Activated CD8-positive, alpha-beta T cell treated with anti-CD3 and anti-CD28 coated beads for 36 hours (primary cell): ENCODE measurements at regions not wholly inside any gene's neighbourhood (a gene's known extent, or its start where the extent isn't known, plus 50 kb on each side); places are given as distances from the start of the nearest gene placed in this dataset.

Source experiments
- ATAC-seq: fragments of 200-7000 bp; cut with Tn5 transposase; one replicate; pipeline ENCODE4 v1.10.0; 2021; ENCODE audit warnings: mild to moderate bottlenecking, moderate library complexity
- CTCF ChIA-PET: fragments of 350-600 bp; sonication (Branson Sonifier 250); formaldehyde crosslinking; loops from one replicate; lab custom pipeline; 2021; ENCODE audit warnings: antibody characterized with exemption; lab: Charles Lee
- POLR2A ChIA-PET: fragments of 350-600 bp; sonication (Branson Sonifier 250); formaldehyde crosslinking; loops from one replicate; lab custom pipeline; 2021; ENCODE audit warnings: antibody characterized with exemption; lab: Charles Lee
- DNase-seq: peaks from one replicate; pipeline ENCODE4 v3.0.0-alpha.2; 2020
- H3K27ac Mint-ChIP-seq: one replicate; pipeline ENCODE4 v1.8.0; 2021; ENCODE audit warnings: mild to moderate bottlenecking, mixed read lengths
- H3K27me3 Mint-ChIP-seq: one replicate; pipeline ENCODE4 v1.8.0; 2021; ENCODE audit warnings: mixed read lengths
- H3K36me3 Mint-ChIP-seq: one replicate; pipeline ENCODE4 v1.8.0; 2021; ENCODE audit warnings: low read depth, mixed read lengths
- H3K4me1 Mint-ChIP-seq: one replicate; pipeline ENCODE4 v1.8.0; 2021; ENCODE audit warnings: low read depth, mixed read lengths
- H3K4me3 Mint-ChIP-seq: one replicate; pipeline ENCODE4 v1.8.0; 2021; ENCODE audit warnings: mild to moderate bottlenecking, moderate library complexity, mixed read lengths
- H3K9me3 Mint-ChIP-seq: one replicate; pipeline ENCODE4 v1.8.0; 2021; ENCODE audit warnings: mixed read lengths
- CTCF ChIP-seq: fragments of 200-600 bp; IDR thresholded peaks from one replicate; pipeline ENCODE4 v1.8.0; 2022; ENCODE audit warnings: antibody characterized with exemption, mild to moderate bottlenecking
- intact Hi-C: fragments of 100-400 bp; cut with micrococcal nuclease; formaldehyde crosslinking; loops from one replicate; pipeline ENCODE4 v1.10.0; 2022

GRCh38 chr4:170581969-170582368 lies 492.2 kb upstream of the AADAT start:
- Mint-ChIP-seq H3K27ac (no peak overlapping the region), H3K4me1 (no peaks in the 10 kb centered on the region), H3K4me3 (no peak overlapping the region), H3K9me3 (peaks cover 3% of the 10 kb centered on the region), H3K36me3 (no peaks in the 10 kb centered on the region), H3K27me3 (no peaks in the 10 kb centered on the region)
- intact Hi-C loops, result no loop called here
- no peak for ATAC-seq
- no peak for DNase-seq
- TF ChIP-seq CTCF, result no peak
- POLR2A ChIA-PET, result no interaction called here
- CTCF ChIA-PET, result no interaction called here

GRCh38 chr4:170581322-170581721 lies 491.6 kb upstream of the AADAT start:
- ChIA-PET CTCF (no interaction called here), POLR2A (no interaction called here)
- no peaks in the 10 kb centered on the region for H3K36me3 Mint-ChIP-seq
- peaks cover 3% of the 10 kb centered on the region for H3K9me3 Mint-ChIP-seq
- no peak overlapping the region for H3K27ac Mint-ChIP-seq
- no peak for ATAC-seq
- no peak overlapping the region for H3K4me3 Mint-ChIP-seq
- intact Hi-C loops, result no loop called here
- H3K4me1 Mint-ChIP-seq, result no peaks in the 10 kb centered on the region
- no peaks in the 10 kb centered on the region for H3K27me3 Mint-ChIP-seq
- no peak for DNase-seq
- no peak for TF ChIP-seq CTCF

DNA sequence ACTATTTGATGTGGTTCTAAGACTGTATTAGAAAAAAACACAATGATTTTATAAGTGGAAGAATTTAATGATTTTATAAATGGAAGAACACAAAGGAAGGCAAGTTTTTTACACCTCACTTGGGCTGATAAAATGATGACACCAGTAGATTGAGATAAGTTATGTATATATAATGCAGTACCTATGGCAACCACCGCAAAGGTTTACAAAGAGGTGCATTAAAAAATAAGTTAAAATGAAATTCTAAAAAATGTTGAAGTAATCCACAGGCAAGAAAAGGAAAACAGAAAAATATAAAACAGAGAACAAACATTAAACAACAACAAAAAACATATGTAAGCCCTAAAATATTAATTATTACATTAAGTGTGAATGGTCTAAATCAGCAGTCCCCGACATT lies 490.9 kb upstream of the AADAT start:
- H3K27me3 Mint-ChIP-seq, result no peaks in the 10 kb centered on the region
- no peak for TF ChIP-seq CTCF
- POLR2A ChIA-PET, result no interaction called here
- no peak overlapping the region for H3K4me3 Mint-ChIP-seq
- DNase-seq (no peak), ATAC-seq (no peak)
- H3K9me3 Mint-ChIP-seq, result peaks cover 3% of the 10 kb centered on the region
- no peak overlapping the region for H3K27ac Mint-ChIP-seq
- intact Hi-C loops, result no loop called here
- H3K4me1 Mint-ChIP-seq, result no peaks in the 10 kb centered on the region
- no peaks in the 10 kb centered on the region for H3K36me3 Mint-ChIP-seq
- CTCF ChIA-PET, result no interaction called here

GRCh38 chr4:170538821-170539473 lies 449.2 kb upstream of the AADAT start:
- H3K27ac Mint-ChIP-seq, result no peak overlapping the region
- CTCF ChIA-PET, result no interaction called here

More at GRCh38 chr4:170538821-170539473, 449.2 kb upstream of the AADAT start:
- POLR2A ChIA-PET, result no interaction called here
- Mint-ChIP-seq H3K36me3 (no peaks in the 10 kb centered on the region), H3K4me3 (no peak overlapping the region), H3K4me1 (no peaks in the 10 kb centered on the region), H3K27me3 (no peaks in the 10 kb centered on the region), H3K9me3 (peaks cover 9% of the 10 kb centered on the region)
- DNase-seq (no peak), ATAC-seq (no peak)
- intact Hi-C loops, result no loop called here
- no peak for TF ChIP-seq CTCF
